ENCODE measurements at regions not wholly inside any gene's neighbourhood (a gene's known extent, or its start where the extent isn't known, plus 50 kb on each side); places are given as distances from the start of the nearest gene placed in this dataset.

- DNase-seq (ENCODE audit: low spot score): no peak
- H3K4me1 Mint-ChIP-seq (ENCODE audit: low read depth): peaks cover 17% of the 10 kb centered on the region
- no peak overlapping the region for H3K27ac Mint-ChIP-seq (ENCODE audit: unreplicated experiment)
- H3K9me3 Mint-ChIP-seq (ENCODE audit: low read depth): peaks cover 6% of the 10 kb centered on the region
- no peak for TF ChIP-seq CTCF (IDR thresholded peaks at IDR 0.05)
- no peaks in the 10 kb centered on the region for H3K27me3 Mint-ChIP-seq (ENCODE audit: low read depth)
- no peak overlapping the region for H3K4me3 Mint-ChIP-seq (ENCODE audit: unreplicated experiment)
- H3K36me3 Mint-ChIP-seq (ENCODE audit: low read depth): peaks cover 7% of the 10 kb centered on the region
These were observed 195.4 kb upstream of the PGRMC2 start for GRCh38 chr4:128483041-128483440.

- no peak for DNase-seq (ENCODE audit: low spot score)
- H3K27me3 Mint-ChIP-seq (ENCODE audit: low read depth): no peaks in the 10 kb centered on the region
- peaks cover 6% of the 10 kb centered on the region for H3K9me3 Mint-ChIP-seq (ENCODE audit: low read depth)
- no peak overlapping the region for H3K4me3 Mint-ChIP-seq (ENCODE audit: unreplicated experiment)
- no peak overlapping the region for H3K27ac Mint-ChIP-seq (ENCODE audit: unreplicated experiment)
- TF ChIP-seq CTCF (IDR thresholded peaks at IDR 0.05): no peak
- H3K4me1 Mint-ChIP-seq (ENCODE audit: low read depth): peaks cover 17% of the 10 kb centered on the region
- peaks cover 7% of the 10 kb centered on the region for H3K36me3 Mint-ChIP-seq (ENCODE audit: low read depth)
These were observed 194.3 kb upstream of the PGRMC2 start for GRCh38 chr4:128481752-128482480.

GRCh38 chr4:128480945-128481344, 193.3 kb upstream of the PGRMC2 start:
- no peak for TF ChIP-seq CTCF (IDR thresholded peaks at IDR 0.05)

GRCh38 chr4:128477540-128477939, 189.9 kb upstream of the PGRMC2 start:
- Mint-ChIP-seq H3K9me3 (ENCODE audit: low read depth) (no peaks in the 10 kb centered on the region), H3K4me3 (ENCODE audit: unreplicated experiment) (no peak overlapping the region), H3K36me3 (ENCODE audit: low read depth) (peaks cover 8% of the 10 kb centered on the region), H3K27ac (ENCODE audit: unreplicated experiment) (no peak overlapping the region), H3K27me3 (ENCODE audit: low read depth) (no peaks in the 10 kb centered on the region), H3K4me1 (ENCODE audit: low read depth) (peaks cover 3% of the 10 kb centered on the region)
- no peak for DNase-seq (ENCODE audit: low spot score)
- no peak for TF ChIP-seq CTCF (IDR thresholded peaks at IDR 0.05)

More at GRCh38 chr4:128480945-128481344, 193.3 kb upstream of the PGRMC2 start:
- H3K36me3 Mint-ChIP-seq (ENCODE audit: low read depth): peaks cover 6% of the 10 kb centered on the region
- H3K9me3 Mint-ChIP-seq (ENCODE audit: low read depth): peaks cover 6% of the 10 kb centered on the region
- DNase-seq (ENCODE audit: low spot score): no peak
- H3K27me3 Mint-ChIP-seq (ENCODE audit: low read depth): no peaks in the 10 kb centered on the region
- H3K4me3 Mint-ChIP-seq (ENCODE audit: unreplicated experiment): no peak overlapping the region
- H3K4me1 Mint-ChIP-seq (ENCODE audit: low read depth): peaks cover 19% of the 10 kb centered on the region
- H3K27ac Mint-ChIP-seq (ENCODE audit: unreplicated experiment): no peak overlapping the region

- Mint-ChIP-seq H3K4me1 (ENCODE audit: low read depth) (peaks cover 11% of the 10 kb centered on the region), H3K27ac (ENCODE audit: unreplicated experiment) (no peak overlapping the region), H3K27me3 (ENCODE audit: low read depth) (no peaks in the 10 kb centered on the region), H3K9me3 (ENCODE audit: low read depth) (no peaks in the 10 kb centered on the region), H3K36me3 (ENCODE audit: low read depth) (peaks cover 8% of the 10 kb centered on the region), H3K4me3 (ENCODE audit: unreplicated experiment) (no peak overlapping the region)
- TF ChIP-seq CTCF (IDR thresholded peaks at IDR 0.05): no peak
- no peak for DNase-seq (ENCODE audit: low spot score)
These were observed 188.0 kb upstream of the PGRMC2 start for GRCh38 chr4:128475597-128475996.
